ENCODE measurements at regions not wholly inside any gene's neighbourhood (a gene's known extent, or its start where the extent isn't known, plus 50 kb on each side); places are given as distances from the start of the nearest gene placed in this dataset.

GRCh38 chr6:81859884-81860283 lies 107.4 kb upstream of the TENT5A start:
- H4K8ac ChIP-seq (ENCODE audit: extremely low read depth, insufficient read depth, low read length) = no peak overlapping the region
- no peak overlapping the region for H2BK12ac ChIP-seq (ENCODE audit: low read depth, low read length)
- no peaks in the 10 kb centered on the region; a peak in 2 of 7 replicates for H3K4me1 ChIP-seq (replicated peaks in 1 of 4; ENCODE audit: control insufficient read depth in 3 of 4, insufficient read depth in 4 of 4, low read length in 3 of 4)
- H3K4me3 ChIP-seq (ENCODE audit: extremely low read depth in 1 of 4, insufficient read depth in 2 of 4, low read depth in 3 of 4, low read length in 4 of 4) = no peak overlapping the region
- no peak overlapping the region for H4K91ac ChIP-seq (replicated peaks; ENCODE audit: insufficient read length, low read length)
- no peak overlapping the region for H4K5ac ChIP-seq (ENCODE audit: insufficient read length, low read depth, low read length)
- no peak overlapping the region for H2BK120ac ChIP-seq (replicated peaks; ENCODE audit: low read depth, low read length)
- H3K79me1 ChIP-seq (ENCODE audit: low read depth, low read length) = no peaks in the 10 kb centered on the region
- TF ChIP-seq TAF7 (optimal IDR thresholded peaks at IDR 0.05; ENCODE audit: borderline replicate concordance, low read depth, low read length) = no peak
- no peak for TF ChIP-seq SIX5 (IDR thresholded peaks at IDR 0.05; ENCODE audit: low read depth, low read length)
- H3K14ac ChIP-seq (ENCODE audit: insufficient read length) = no peak overlapping the region
- H3K79me2 ChIP-seq (ENCODE audit: control insufficient read depth in 1 of 2, insufficient read depth in 2 of 2, low read length in 2 of 2) = no peaks in the 10 kb centered on the region
- H3K27me3 ChIP-seq (replicated peaks in 1 of 4; ENCODE audit: control insufficient read depth in 3 of 4, extremely low read depth in 1 of 4, insufficient read depth in 3 of 4, low read length in 3 of 4) = no peaks in the 10 kb centered on the region
- WGBS, 2 experiments (ENCODE audit: extremely low coverage in 1 of 2, insufficient coverage in 1 of 2, insufficient read length in 1 of 2, insufficient replicate concordance in 2 of 2, low coverage in 1 of 2, low lambda C conversion rate in 2 of 2, missing lambda C conversion rate in 1 of 2) = 96% methylated on average over 3 of the region's 3 CpGs; no CpG with 5 or more reads in 1 of the 2 experiments
- ChIA-PET CTCF (ENCODE audit: partially characterized antibody) (no interaction called here), POLR2A (ENCODE audit: partially characterized antibody) (no interaction called here)
- no peak overlapping the region for H3K27ac ChIP-seq (ENCODE audit: low read depth, low read length)
- H2BK20ac ChIP-seq (ENCODE audit: low read length) = no peak overlapping the region
- DNase-seq (ENCODE audit: low read depth in 1 of 2, low spot score in 2 of 2) (no peak), FAIRE-seq (no peak)
- no peak overlapping the region for H2AFZ ChIP-seq (ENCODE audit: low read length)
- no peaks in the 10 kb centered on the region for H3K36me3 ChIP-seq (ENCODE audit: control insufficient read depth in 2 of 4, insufficient read depth in 4 of 4, low read length in 3 of 4)
- no peaks in the 10 kb centered on the region for H3K23me2 ChIP-seq (ENCODE audit: low read depth, low read length)
- H3K4me2 ChIP-seq (ENCODE audit: insufficient read depth in 1 of 2, low read depth in 2 of 2, low read length in 2 of 2) = no peak overlapping the region
- no peak overlapping the region for H3K4ac ChIP-seq (replicated peaks; ENCODE audit: insufficient read length, low read depth, low read length)
- H3K18ac ChIP-seq (ENCODE audit: extremely low read depth, low read length) = no peak overlapping the region
- no peaks in the 10 kb centered on the region for H3K9me3 ChIP-seq (ENCODE audit: insufficient read depth in 2 of 2, low read depth in 1 of 2, low read length in 1 of 2)
- H2AK5ac ChIP-seq (ENCODE audit: low read depth, low read length) = no peak overlapping the region
- no peaks in the 10 kb centered on the region for H4K20me1 ChIP-seq (replicated peaks in 1 of 2; ENCODE audit: control insufficient read depth in 1 of 2, insufficient read depth in 2 of 2, low read length in 2 of 2)
- no peak overlapping the region for H2BK5ac ChIP-seq (ENCODE audit: low read depth, low read length)
- H3K23ac ChIP-seq (ENCODE audit: insufficient read length) = no peak overlapping the region
- no peak overlapping the region for H3K56ac ChIP-seq (replicated peaks; ENCODE audit: insufficient read length, low read depth, low read length)
- H3K9ac ChIP-seq (replicated peaks in 1 of 4; ENCODE audit: extremely low read depth in 1 of 4, low read depth in 3 of 4, low read length in 3 of 4) = no peak overlapping the region
- no peak overlapping the region for H2BK15ac ChIP-seq (ENCODE audit: low read length)

Data from H1 (cell line).